Osteoblast (primary cell): ENCODE measurements at regions not wholly inside any gene's neighbourhood (a gene's known extent, or its start where the extent isn't known, plus 50 kb on each side); places are given as distances from the start of the nearest gene placed in this dataset.

ENCODE experiments used
- DNase-seq: peaks from one replicate; pipeline ENCODE4 v3.0.0; 2011; ENCODE audit warnings: low spot score, mixed read lengths; ENCODE audit not compliant: insufficient read length; ENCODE audit errors: missing footprints
- H2AFZ ChIP-seq: 2 replicates; pipeline ENCODE4 v1.6.0; 2011; ENCODE audit warnings: mild to moderate bottlenecking, low read length
- H3K27ac ChIP-seq: 2 replicates; pipeline ENCODE4 v1.5.1; 2011; ENCODE audit warnings: mild to moderate bottlenecking, low read depth, low read length, moderate library complexity
- H3K27me3 ChIP-seq: 2 replicates; pipeline ENCODE4 v1.6.0; 2012; ENCODE audit warnings: mild to moderate bottlenecking, control low read depth, inconsistent platforms, low read length, moderate library complexity; ENCODE audit not compliant: insufficient read depth
- H3K36me3 ChIP-seq: 2 replicates; pipeline ENCODE4 v1.5.1; 2011; ENCODE audit warnings: mild to moderate bottlenecking, low read length, control low read depth, moderate library complexity; ENCODE audit not compliant: insufficient read depth
- H3K4me1 ChIP-seq: 2 replicates; pipeline ENCODE4 v1.5.1; 2011; ENCODE audit warnings: mild to moderate bottlenecking, low read length, control low read depth, moderate library complexity; ENCODE audit not compliant: insufficient read depth
- H3K4me2 ChIP-seq: 2 replicates; pipeline ENCODE4 v1.6.0; 2011; ENCODE audit warnings: mild to moderate bottlenecking, low read length; ENCODE audit not compliant: insufficient read depth
- H3K4me3 ChIP-seq: fragments of 200-600 bp; sonication (generic); 3 replicates; pipeline ENCODE4 v1.5.1; 2012; ENCODE audit warnings: mild to moderate bottlenecking, low read length, inconsistent platforms; ENCODE audit not compliant: insufficient read depth
- H3K79me2 ChIP-seq: 2 replicates; pipeline ENCODE4 v1.6.0; 2012; ENCODE audit warnings: mild to moderate bottlenecking, low read length, control low read depth, inconsistent platforms; ENCODE audit not compliant: insufficient read depth
- H3K9me3 ChIP-seq: 2 replicates; pipeline ENCODE4 v1.5.1; 2011; ENCODE audit warnings: low read depth, low read length, control low read depth
- H4K20me1 ChIP-seq: 2 replicates; pipeline ENCODE4 v1.6.0; 2012; ENCODE audit warnings: mild to moderate bottlenecking, low read length, control low read depth; ENCODE audit not compliant: insufficient read depth
- TF ChIP-seq, protein P1 (sequence below): IDR thresholded peaks from 2 replicates; pipeline ENCODE4 v1.5.1; 2011; ENCODE audit warnings: mild to moderate bottlenecking, low read depth, low read length, moderate library complexity; ENCODE audit errors: extremely low read depth

DNA sequence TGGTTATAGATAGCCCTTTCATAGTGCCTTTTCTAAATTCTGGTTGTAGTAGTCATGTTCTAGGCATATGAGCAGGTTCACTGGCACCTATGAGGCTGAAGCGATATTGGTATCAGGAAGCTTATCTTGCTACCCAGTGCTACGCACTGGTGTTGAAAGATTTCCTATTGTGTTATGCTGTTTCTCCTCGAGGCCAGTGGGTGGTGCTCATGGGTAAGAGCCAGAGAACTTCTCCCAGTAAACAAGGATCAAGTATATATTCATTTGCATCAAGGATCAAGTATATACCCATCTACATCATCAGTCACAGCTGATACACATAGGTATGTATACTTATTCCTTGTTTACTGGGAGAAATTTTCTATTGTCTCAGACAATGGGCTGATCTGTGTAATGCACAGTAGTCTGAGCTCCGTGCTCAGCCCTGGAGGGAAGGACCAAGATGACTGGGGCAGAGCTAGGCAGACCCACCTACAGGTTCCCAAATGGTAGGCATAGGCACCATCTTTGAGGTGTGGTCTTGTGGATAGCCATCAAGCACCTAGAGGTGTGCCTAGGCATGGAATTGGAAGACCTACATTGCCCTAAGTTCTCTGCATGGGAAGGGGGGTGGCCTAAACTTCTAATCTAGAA, 101.2 kb upstream of the GALNT13 start:
- no peak overlapping the region for H2AFZ ChIP-seq
- no peak overlapping the region for H3K4me3 ChIP-seq
- no peak for DNase-seq
- no peaks in the 10 kb centered on the region for H3K27me3 ChIP-seq
- TF ChIP-seq, protein P1, sequence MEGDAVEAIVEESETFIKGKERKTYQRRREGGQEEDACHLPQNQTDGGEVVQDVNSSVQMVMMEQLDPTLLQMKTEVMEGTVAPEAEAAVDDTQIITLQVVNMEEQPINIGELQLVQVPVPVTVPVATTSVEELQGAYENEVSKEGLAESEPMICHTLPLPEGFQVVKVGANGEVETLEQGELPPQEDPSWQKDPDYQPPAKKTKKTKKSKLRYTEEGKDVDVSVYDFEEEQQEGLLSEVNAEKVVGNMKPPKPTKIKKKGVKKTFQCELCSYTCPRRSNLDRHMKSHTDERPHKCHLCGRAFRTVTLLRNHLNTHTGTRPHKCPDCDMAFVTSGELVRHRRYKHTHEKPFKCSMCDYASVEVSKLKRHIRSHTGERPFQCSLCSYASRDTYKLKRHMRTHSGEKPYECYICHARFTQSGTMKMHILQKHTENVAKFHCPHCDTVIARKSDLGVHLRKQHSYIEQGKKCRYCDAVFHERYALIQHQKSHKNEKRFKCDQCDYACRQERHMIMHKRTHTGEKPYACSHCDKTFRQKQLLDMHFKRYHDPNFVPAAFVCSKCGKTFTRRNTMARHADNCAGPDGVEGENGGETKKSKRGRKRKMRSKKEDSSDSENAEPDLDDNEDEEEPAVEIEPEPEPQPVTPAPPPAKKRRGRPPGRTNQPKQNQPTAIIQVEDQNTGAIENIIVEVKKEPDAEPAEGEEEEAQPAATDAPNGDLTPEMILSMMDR, result no peak
- no peaks in the 10 kb centered on the region for H3K4me1 ChIP-seq
- H3K4me2 ChIP-seq, result no peak overlapping the region
- no peaks in the 10 kb centered on the region for H3K79me2 ChIP-seq
- H3K9me3 ChIP-seq, result peaks cover 5% of the 10 kb centered on the region
- H4K20me1 ChIP-seq, result no peaks in the 10 kb centered on the region
- no peaks in the 10 kb centered on the region for H3K36me3 ChIP-seq
- no peak overlapping the region for H3K27ac ChIP-seq

DNA sequence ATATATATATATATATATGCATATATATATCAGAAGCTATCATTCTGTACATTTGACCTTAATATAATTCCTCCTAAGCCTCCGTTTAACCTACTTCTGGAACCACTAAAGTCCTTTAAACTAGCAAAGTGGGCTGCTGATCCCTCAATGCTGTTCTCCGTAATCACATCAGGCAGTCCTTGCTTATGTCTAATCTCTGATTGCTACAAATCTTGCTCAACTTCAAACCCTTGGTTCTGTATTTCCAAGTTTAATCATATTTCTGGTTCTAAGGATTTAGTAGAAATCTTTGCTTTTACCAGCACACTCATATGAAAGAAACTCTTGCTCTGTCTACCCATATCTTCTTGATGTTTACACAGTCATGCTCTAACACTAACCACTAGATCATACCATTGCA, 91.5 kb upstream of the GALNT13 start:
- Histone ChIP-seq H3K27ac (no peak overlapping the region), H3K4me1 (no peaks in the 10 kb centered on the region), H2AFZ (no peak overlapping the region), H3K4me2 (no peak overlapping the region), H3K4me3 (no peak overlapping the region), H4K20me1 (no peaks in the 10 kb centered on the region), H3K79me2 (no peaks in the 10 kb centered on the region), H3K27me3 (no peaks in the 10 kb centered on the region), H3K36me3 (no peaks in the 10 kb centered on the region), H3K9me3 (no peaks in the 10 kb centered on the region)
- TF ChIP-seq, protein P1, result no peak
- no peak for DNase-seq

DNA sequence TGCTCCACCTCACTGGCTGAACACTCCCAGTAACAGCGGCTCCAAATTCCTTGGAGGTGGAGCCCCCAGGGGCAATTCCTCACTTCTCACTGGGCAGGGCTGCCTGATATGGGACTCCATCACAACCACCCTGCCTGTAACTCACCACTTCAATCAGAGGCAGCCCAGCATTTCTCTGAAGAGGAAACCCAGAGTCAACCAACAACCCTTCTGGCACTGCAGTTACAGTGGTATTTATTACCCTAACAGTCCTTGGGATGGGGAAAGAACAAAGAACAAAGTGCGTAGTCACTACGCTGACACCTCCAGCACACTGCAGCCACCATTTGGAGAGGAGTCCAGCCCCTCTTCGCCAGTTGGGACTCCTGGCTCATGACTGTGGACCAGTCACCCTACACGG, 85.7 kb upstream of the GALNT13 start:
- no peak overlapping the region for H2AFZ ChIP-seq
- TF ChIP-seq, protein P1, result no peak
- H3K36me3 ChIP-seq, result no peaks in the 10 kb centered on the region
- H3K27ac ChIP-seq, result no peak overlapping the region
- H4K20me1 ChIP-seq, result no peaks in the 10 kb centered on the region
- no peaks in the 10 kb centered on the region for H3K9me3 ChIP-seq
- H3K4me2 ChIP-seq, result no peak overlapping the region
- no peak for DNase-seq
- no peak overlapping the region for H3K4me3 ChIP-seq
- H3K27me3 ChIP-seq, result no peaks in the 10 kb centered on the region
- no peaks in the 10 kb centered on the region for H3K79me2 ChIP-seq
- H3K4me1 ChIP-seq, result no peaks in the 10 kb centered on the region

DNA sequence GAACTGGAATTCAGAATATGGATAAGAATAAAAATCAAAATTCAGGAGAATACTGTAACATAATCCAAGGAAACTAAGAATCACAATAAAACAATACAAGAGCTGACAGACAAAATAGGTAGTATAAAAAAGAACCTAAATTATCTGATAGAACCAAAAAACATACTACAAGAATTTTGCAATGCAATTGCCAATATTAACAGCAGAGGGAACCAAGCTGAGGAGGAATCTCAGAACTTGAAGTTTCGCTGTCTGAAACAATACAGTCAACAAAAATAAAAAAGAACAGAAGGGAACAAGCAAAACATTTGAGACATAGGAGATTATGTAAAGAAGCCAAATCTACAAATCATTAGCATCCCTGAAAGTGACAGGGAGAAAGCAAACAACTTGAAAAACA, 84.1 kb upstream of the GALNT13 start:
- H3K4me2 ChIP-seq, result no peak overlapping the region
- no peaks in the 10 kb centered on the region for H3K36me3 ChIP-seq
- no peak overlapping the region for H3K4me3 ChIP-seq
- no peak overlapping the region for H3K27ac ChIP-seq
- H3K79me2 ChIP-seq, result no peaks in the 10 kb centered on the region
- H3K9me3 ChIP-seq, result no peaks in the 10 kb centered on the region
- TF ChIP-seq, protein P1, result no peak
- DNase-seq, result no peak
- no peaks in the 10 kb centered on the region for H3K4me1 ChIP-seq
- H4K20me1 ChIP-seq, result no peaks in the 10 kb centered on the region
- H3K27me3 ChIP-seq, result no peaks in the 10 kb centered on the region
- H2AFZ ChIP-seq, result no peak overlapping the region
